ENCODE measurements at regions not wholly inside any gene's neighbourhood (a gene's known extent, or its start where the extent isn't known, plus 50 kb on each side); places are given as distances from the start of the nearest gene placed in this dataset.
"Not testable (repeated sequence)": the region's sequence is repeated elsewhere in the genome, so short reads cannot be mapped to it uniquely, and the experiment has no call there.

- no peak for DNase-seq
These were observed 70.8 kb upstream of the MBNL1 start for GRCh38 chr3:152197937-152198336.

GRCh38 chr3:152198665-152199064 lies 70.1 kb upstream of the MBNL1 start:
- DNase-seq = no peak

- no peak for DNase-seq
These were observed 69.5 kb upstream of the MBNL1 start for GRCh38 chr3:152199102-152199840.

- DNase-seq = no peak
These were observed 68.0 kb upstream of the MBNL1 start for GRCh38 chr3:152200476-152201420.

GRCh38 chr3:152202976-152203626 lies 65.6 kb upstream of the MBNL1 start:
- no peak for DNase-seq

- no peak for DNase-seq
These were observed 65.1 kb upstream of the MBNL1 start for GRCh38 chr3:152203652-152204051.

GRCh38 chr3:152204218-152204617 lies 64.5 kb upstream of the MBNL1 start:
- DNase-seq = no peak

GRCh38 chr3:152205097-152205593 lies 63.6 kb upstream of the MBNL1 start:
- no peak for DNase-seq

- DNase-seq = no peak
These were observed 62.4 kb upstream of the MBNL1 start for GRCh38 chr3:152206243-152206760.

GRCh38 chr3:152208439-152208838 lies 60.3 kb upstream of the MBNL1 start:
- no peak for DNase-seq

GRCh38 chr3:152209060-152209459 lies 59.7 kb upstream of the MBNL1 start:
- no peak for DNase-seq

GRCh38 chr3:152209776-152210175 lies 59.0 kb upstream of the MBNL1 start:
- DNase-seq = no peak

- DNase-seq = no peak
These were observed 58.0 kb upstream of the MBNL1 start for GRCh38 chr3:152210697-152211096.

- DNase-seq = no peak
These were observed 57.1 kb upstream of the MBNL1 start for GRCh38 chr3:152211655-152212054.

GRCh38 chr3:152213203-152213602 lies 55.5 kb upstream of the MBNL1 start:
- no peak for DNase-seq

- no peak for DNase-seq
These were observed 54.8 kb upstream of the MBNL1 start for GRCh38 chr3:152213938-152214337.

- not testable (repeated sequence) for DNase-seq
These were observed 51.5 kb upstream of the MBNL1 start for GRCh38 chr3:152216960-152217865.

- no peak for DNase-seq
These were observed 50.1 kb upstream of the MBNL1 start for GRCh38 chr3:152218602-152219001.

Data from activated T-cell treated with anti-CD3 and anti-CD28 coated beads, Interleukin-2, amount 50 U/mL, for 1 hour (primary cell).